DMS153 treated with DMSO at 0.1 percent for 48 hours (cell line): ENCODE measurements at regions not wholly inside any gene's neighbourhood (a gene's known extent, or its start where the extent isn't known, plus 50 kb on each side); places are given as distances from the start of the nearest gene placed in this dataset.
"Not testable (repeated sequence)": the region's sequence is repeated elsewhere in the genome, so short reads cannot be mapped to it uniquely, and the experiment has no call there.

ENCODE experiments used
- DNase-seq: peaks from one replicate; lab custom pipeline; 2025; ENCODE audit not compliant: unreplicated experiment; lab: John Stamatoyannopoulos, UW

DNA sequence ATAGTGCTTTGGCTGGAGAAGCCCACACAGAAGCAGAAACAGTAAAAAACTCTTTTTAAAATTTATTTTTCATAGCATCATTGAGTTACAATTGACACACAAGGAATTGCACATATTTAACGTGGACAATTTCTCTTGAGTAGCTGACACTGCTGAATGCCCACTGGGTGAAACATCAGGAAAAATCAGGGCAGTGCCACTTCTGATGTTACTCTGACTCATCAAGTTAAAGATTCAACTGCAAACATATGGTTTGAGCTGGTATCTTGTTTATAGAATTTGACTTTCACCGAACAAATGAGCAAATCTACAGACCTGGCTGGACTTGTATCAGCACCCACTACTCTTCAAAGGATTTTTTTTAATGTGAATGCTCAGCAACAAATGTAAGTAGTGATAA, 66.3 kb upstream of the CTSV start:
- not testable (repeated sequence) for DNase-seq

DNA sequence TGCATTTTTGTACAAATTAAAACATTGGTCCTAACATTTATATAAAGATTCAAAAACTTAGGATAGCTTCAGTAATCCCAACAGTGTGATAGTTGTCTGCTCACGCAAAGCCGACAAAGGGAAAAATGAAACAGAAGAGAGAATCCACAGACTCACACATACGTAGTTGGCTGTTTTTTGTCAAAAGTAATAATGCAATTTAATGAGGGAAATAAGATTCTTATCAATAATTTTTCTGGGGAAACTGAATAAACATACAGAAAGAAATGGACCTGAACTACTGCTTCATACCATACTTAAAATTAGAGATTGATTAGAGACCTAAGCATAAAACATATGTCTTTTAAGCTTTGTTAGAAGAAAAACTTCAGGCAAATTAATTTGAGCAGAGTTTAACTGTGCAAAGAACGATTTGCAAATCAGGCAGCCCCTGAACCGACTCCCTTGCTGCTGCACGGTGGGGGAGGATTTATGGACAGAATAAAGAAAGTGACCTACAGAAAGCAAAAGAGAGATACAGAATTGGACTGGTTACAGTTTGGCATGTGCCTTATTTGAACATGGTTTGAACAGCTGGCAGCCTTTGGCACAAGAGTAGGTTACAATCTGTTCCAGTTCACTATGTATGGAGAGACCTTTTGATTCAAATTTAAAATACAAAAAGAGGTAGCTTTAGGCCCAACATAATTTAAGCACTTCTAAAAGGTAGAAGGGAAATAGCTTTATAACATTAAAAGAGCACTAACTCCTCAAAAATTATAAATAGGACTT, 64.9 kb upstream of the CTSV start:
- DNase-seq, result not testable (repeated sequence)

GRCh38 chr9:97099540-97099939, 60.6 kb upstream of the CTSV start:
- DNase-seq, result not testable (repeated sequence)

DNA sequence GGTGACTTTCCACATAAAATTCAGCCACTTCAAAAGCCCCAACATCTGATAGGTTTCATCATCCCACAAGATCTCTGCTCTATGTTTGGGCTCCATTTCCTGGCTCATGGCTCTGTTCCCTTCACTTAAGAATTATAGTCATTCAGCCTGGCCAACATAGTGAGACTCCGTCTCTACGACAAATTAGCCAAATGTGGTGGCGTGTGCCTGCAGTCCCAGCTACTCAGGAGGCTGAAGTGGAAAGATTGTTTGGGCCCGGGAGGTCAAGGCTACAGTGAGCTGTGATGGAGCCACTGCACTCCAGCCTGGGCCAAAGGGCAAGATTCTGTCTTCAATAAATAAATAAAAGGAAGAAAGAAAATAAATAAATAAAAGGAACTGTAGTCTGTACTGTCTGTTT, 57.9 kb upstream of the CTSV start:
- no peak for DNase-seq

- DNase-seq, result not testable (repeated sequence)
These were observed 50.4 kb upstream of the CTSV start for GRCh38 chr9:97089361-97089760.
